Liver (tissue), 8 donors: ENCODE measurements at regions not wholly inside any gene's neighbourhood (a gene's known extent, or its start where the extent isn't known, plus 50 kb on each side); places are given as distances from the start of the nearest gene placed in this dataset.

Experiments
- DNase-seq: peaks from one replicate; pipeline ENCODE4 v3.0.0-alpha.2; 2017; ENCODE audit warnings: low spot score
- H3K27ac ChIP-seq, 2 donors: one replicate each; pipeline ENCODE4 v1.7.0; 2013; ENCODE audit warnings: inconsistent platforms in 2 of 2, low read length in 2 of 2, control low read depth in 1 of 2, low read depth in 1 of 2, mild to moderate bottlenecking in 1 of 2
- H3K27me3 ChIP-seq, 4 donors: one replicate each; pipeline versions ENCODE4 v1.6.1 to v1.7.0; 2013; ENCODE audit warnings: low read length in 3 of 4, inconsistent platforms in 1 of 4, mild to moderate bottlenecking in 1 of 4, moderate library complexity in 1 of 4; ENCODE audit not compliant: control insufficient read depth in 4 of 4, insufficient read depth in 4 of 4
- H3K36me3 ChIP-seq, 4 donors: one replicate each; pipeline versions ENCODE4 v1.6.1 to v1.7.0; 2013; ENCODE audit warnings: low read length in 3 of 4, mild to moderate bottlenecking in 3 of 4, low read depth in 1 of 4, moderate library complexity in 1 of 4; ENCODE audit not compliant: control insufficient read depth in 4 of 4, insufficient read depth in 3 of 4
- H3K4me1 ChIP-seq, 4 donors: one replicate each; pipeline versions ENCODE4 v1.6.1 to v1.7.0; 2013; ENCODE audit warnings: low read length in 3 of 4, mild to moderate bottlenecking in 3 of 4, moderate library complexity in 1 of 4; ENCODE audit not compliant: control insufficient read depth in 4 of 4, insufficient read depth in 4 of 4
- H3K4me3 ChIP-seq, 3 donors: one replicate each; pipeline versions ENCODE4 v1.6.1 to v1.7.0; 2013; ENCODE audit warnings: low read length in 3 of 3, control low read depth in 1 of 3, low read depth in 1 of 3, mild to moderate bottlenecking in 1 of 3
- H3K9ac ChIP-seq, 2 donors: one replicate each; pipeline ENCODE4 v1.7.0; 2013; ENCODE audit warnings: low read length in 2 of 2, mild to moderate bottlenecking in 2 of 2, moderate library complexity in 2 of 2, control low read depth in 1 of 2, low read depth in 1 of 2
- H3K9me3 ChIP-seq, 4 donors: one replicate each; pipeline versions ENCODE4 v1.6.1 to v1.7.0; 2013; ENCODE audit warnings: low read length in 3 of 4; ENCODE audit not compliant: control insufficient read depth in 4 of 4
- CTCF ChIP-seq: fragments of 150-350 bp; IDR thresholded peaks from 2 replicates; pipeline ENCODE4 v1.5.1; 2017; ENCODE audit warnings: improper control_type of control experiment, low read depth, low read length; ENCODE audit not compliant: missing input control
- EGR1 ChIP-seq, 2 donors: IDR thresholded peaks; 2 replicates each; pipeline ENCODE4 v1.6.1; 2016 to 2018; ENCODE audit warnings: antibody characterized with exemption in 2 of 2, low read depth in 2 of 2
- FOXA1 ChIP-seq: IDR thresholded peaks from 2 replicates; pipeline ENCODE4 v1.6.1; 2016; ENCODE audit warnings: antibody characterized with exemption
- FOXA2 ChIP-seq: IDR thresholded peaks from 2 replicates; pipeline ENCODE4 v1.6.1; 2016; ENCODE audit warnings: antibody characterized with exemption
- GABPA ChIP-seq, 2 donors: IDR thresholded peaks in 1 of 2; conservative IDR thresholded peaks in 1 of 2; 2 replicates each; pipeline ENCODE4 v1.6.1; 2016; ENCODE audit warnings: antibody characterized with exemption in 2 of 2, mild to moderate bottlenecking in 1 of 2, moderate library complexity in 1 of 2
- HNF4A ChIP-seq, 2 donors: conservative IDR thresholded peaks; 2 replicates each; pipeline ENCODE4 v1.6.1; 2016; ENCODE audit warnings: antibody characterized with exemption in 2 of 2, mild to moderate bottlenecking in 2 of 2
- HNF4G ChIP-seq: IDR thresholded peaks from 2 replicates; pipeline ENCODE4 v1.6.1; 2016; ENCODE audit warnings: antibody characterized with exemption
- JUND ChIP-seq, 2 donors: IDR thresholded peaks; 2 replicates each; pipeline ENCODE4 v1.6.1; 2016; ENCODE audit warnings: antibody characterized with exemption in 2 of 2
- MAX ChIP-seq: IDR thresholded peaks from 2 replicates; pipeline ENCODE4 v1.6.1; 2016; ENCODE audit warnings: antibody characterized with exemption
- NR2F2 ChIP-seq: IDR thresholded peaks from 2 replicates; pipeline ENCODE4 v1.6.1; 2016; ENCODE audit warnings: antibody characterized with exemption
- RAD21 ChIP-seq, 2 donors: IDR thresholded peaks; 2 replicates each; pipeline ENCODE4 v1.6.1; 2016; ENCODE audit warnings: antibody characterized with exemption in 2 of 2, mild to moderate bottlenecking in 2 of 2
- RXRA ChIP-seq, 2 donors: IDR thresholded peaks; 2 replicates each; pipeline ENCODE4 v1.6.1; 2017 to 2018; ENCODE audit warnings: antibody characterized with exemption in 2 of 2, mild to moderate bottlenecking in 1 of 2
- SP1 ChIP-seq: IDR thresholded peaks from 2 replicates; pipeline ENCODE4 v1.6.1; 2018; ENCODE audit warnings: antibody characterized with exemption, mild to moderate bottlenecking
- TAF1 ChIP-seq: conservative IDR thresholded peaks from 2 replicates; pipeline ENCODE4 v1.6.1; 2016; ENCODE audit warnings: antibody characterized with exemption, mild to moderate bottlenecking
- YY1 ChIP-seq: IDR thresholded peaks from 2 replicates; pipeline ENCODE4 v1.6.1; 2016; ENCODE audit warnings: antibody characterized with exemption, mild to moderate bottlenecking
- ZBTB33 ChIP-seq: IDR thresholded peaks from 2 replicates; pipeline ENCODE4 v1.6.1; 2016; ENCODE audit warnings: antibody characterized with exemption
- WGBS: extraction: QIAGEN DNeasy Blood & Tissue Kit; methylation state at CpG from one replicate; pipeline ENCODE4 v1.1.7; 2013; 5-methylcytosine and 5-hydroxymethylcytosine counted together
- TF ChIP-seq, protein P1 (sequence below): IDR thresholded peaks from 2 replicates; pipeline ENCODE4 v1.6.1; 2016; ENCODE audit warnings: antibody characterized with exemption, mild to moderate bottlenecking
- TF ChIP-seq, protein P2 (sequence below): IDR thresholded peaks from 2 replicates; pipeline ENCODE4 v1.6.1; 2016; ENCODE audit warnings: antibody characterized with exemption
- donor health status: healthy.
- donor health status: healthy.
- donor health status: healthy.
- donor health status: healthy.
- donor health status: healthy.

- Histone ChIP-seq H3K4me1 (peaks cover 0 to 3% (median 0%) of the 10 kb centered on the region in 4 donors), H3K9ac (no peak overlapping the region), H3K36me3 (no peaks in the 10 kb centered on the region), H3K27me3 (no peaks in the 10 kb centered on the region), H3K27ac (no peak overlapping the region), H3K9me3 (no peaks in the 10 kb centered on the region), H3K4me3 (no peak overlapping the region)
- TF ChIP-seq MAX = no peak
- no peak for TF ChIP-seq HNF4G
- no peak for TF ChIP-seq GABPA (IDR thresholded peaks at IDR 0.05 in 1 of 2, conservative IDR thresholded peaks at IDR 0.05 in 1 of 2)
- no peak for TF ChIP-seq ZBTB33
- no peak for TF ChIP-seq FOXA1
- TF ChIP-seq SP1 = no peak
- TF ChIP-seq TAF1 = no peak
- TF ChIP-seq RXRA (IDR thresholded peaks at IDR 0.05) = no peak
- TF ChIP-seq NR2F2 = no peak
- TF ChIP-seq, protein P1, sequence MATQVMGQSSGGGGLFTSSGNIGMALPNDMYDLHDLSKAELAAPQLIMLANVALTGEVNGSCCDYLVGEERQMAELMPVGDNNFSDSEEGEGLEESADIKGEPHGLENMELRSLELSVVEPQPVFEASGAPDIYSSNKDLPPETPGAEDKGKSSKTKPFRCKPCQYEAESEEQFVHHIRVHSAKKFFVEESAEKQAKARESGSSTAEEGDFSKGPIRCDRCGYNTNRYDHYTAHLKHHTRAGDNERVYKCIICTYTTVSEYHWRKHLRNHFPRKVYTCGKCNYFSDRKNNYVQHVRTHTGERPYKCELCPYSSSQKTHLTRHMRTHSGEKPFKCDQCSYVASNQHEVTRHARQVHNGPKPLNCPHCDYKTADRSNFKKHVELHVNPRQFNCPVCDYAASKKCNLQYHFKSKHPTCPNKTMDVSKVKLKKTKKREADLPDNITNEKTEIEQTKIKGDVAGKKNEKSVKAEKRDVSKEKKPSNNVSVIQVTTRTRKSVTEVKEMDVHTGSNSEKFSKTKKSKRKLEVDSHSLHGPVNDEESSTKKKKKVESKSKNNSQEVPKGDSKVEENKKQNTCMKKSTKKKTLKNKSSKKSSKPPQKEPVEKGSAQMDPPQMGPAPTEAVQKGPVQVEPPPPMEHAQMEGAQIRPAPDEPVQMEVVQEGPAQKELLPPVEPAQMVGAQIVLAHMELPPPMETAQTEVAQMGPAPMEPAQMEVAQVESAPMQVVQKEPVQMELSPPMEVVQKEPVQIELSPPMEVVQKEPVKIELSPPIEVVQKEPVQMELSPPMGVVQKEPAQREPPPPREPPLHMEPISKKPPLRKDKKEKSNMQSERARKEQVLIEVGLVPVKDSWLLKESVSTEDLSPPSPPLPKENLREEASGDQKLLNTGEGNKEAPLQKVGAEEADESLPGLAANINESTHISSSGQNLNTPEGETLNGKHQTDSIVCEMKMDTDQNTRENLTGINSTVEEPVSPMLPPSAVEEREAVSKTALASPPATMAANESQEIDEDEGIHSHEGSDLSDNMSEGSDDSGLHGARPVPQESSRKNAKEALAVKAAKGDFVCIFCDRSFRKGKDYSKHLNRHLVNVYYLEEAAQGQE = no peak
- no peak for TF ChIP-seq CTCF
- no peak for TF ChIP-seq HNF4A (conservative IDR thresholded peaks at IDR 0.05)
- TF ChIP-seq, protein P2, sequence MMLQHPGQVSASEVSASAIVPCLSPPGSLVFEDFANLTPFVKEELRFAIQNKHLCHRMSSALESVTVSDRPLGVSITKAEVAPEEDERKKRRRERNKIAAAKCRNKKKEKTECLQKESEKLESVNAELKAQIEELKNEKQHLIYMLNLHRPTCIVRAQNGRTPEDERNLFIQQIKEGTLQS = no peak
- TF ChIP-seq EGR1 (IDR thresholded peaks at IDR 0.05; ENCODE audit: low read depth in 2 of 2) = no peak
- TF ChIP-seq YY1 = no peak
- TF ChIP-seq RAD21 (IDR thresholded peaks at IDR 0.05) = no peak
- TF ChIP-seq JUND (IDR thresholded peaks at IDR 0.05) = no peak
- WGBS = 94% methylated on average over 2 of the region's 2 CpGs
- no peak for DNase-seq
Measured at GRCh38 chr10:3478153-3478552, 305.6 kb upstream of the PITRM1 start.

- Histone ChIP-seq H3K9me3 (no peaks in the 10 kb centered on the region), H3K27me3 (no peaks in the 10 kb centered on the region), H3K9ac (no peak overlapping the region), H3K4me3 (no peak overlapping the region), H3K27ac (no peak overlapping the region), H3K4me1 (peaks cover 0 to 3% (median 0%) of the 10 kb centered on the region in 4 donors), H3K36me3 (no peaks in the 10 kb centered on the region)
- no peak for DNase-seq
- TF ChIP-seq MAX (no peak), HNF4A (conservative IDR thresholded peaks at IDR 0.05) (no peak), NR2F2 (no peak), SP1 (no peak), RAD21 (IDR thresholded peaks at IDR 0.05) (no peak), ZBTB33 (no peak), JUND (IDR thresholded peaks at IDR 0.05) (no peak), FOXA2 (no peak), YY1 (no peak), EGR1 (IDR thresholded peaks at IDR 0.05; ENCODE audit: low read depth in 2 of 2) (no peak), GABPA (IDR thresholded peaks at IDR 0.05 in 1 of 2, conservative IDR thresholded peaks at IDR 0.05 in 1 of 2) (no peak)
- TF ChIP-seq, protein P1 = no peak
- WGBS = 50% methylated on average over 3 of the region's 3 CpGs
Measured at GRCh38 chr10:3477683-3478082, 305.1 kb upstream of the PITRM1 start.
